ENCODE measurements at regions not wholly inside any gene's neighbourhood (a gene's known extent, or its start where the extent isn't known, plus 50 kb on each side); places are given as distances from the start of the nearest gene placed in this dataset.

GRCh38 chr9:126160067-126160853 lies 166.4 kb upstream of the MVB12B start:
- Histone ChIP-seq H3K14ac (ENCODE audit: insufficient read length) (no peak overlapping the region), H4K20me1 (replicated peaks in 1 of 2; ENCODE audit: control insufficient read depth in 1 of 2, insufficient read depth in 2 of 2, low read length in 2 of 2) (no peaks in the 10 kb centered on the region), H3K23me2 (ENCODE audit: low read depth, low read length) (no peaks in the 10 kb centered on the region), H2AFZ (ENCODE audit: low read length) (no peak overlapping the region), H3K4me2 (ENCODE audit: insufficient read depth in 1 of 2, low read depth in 2 of 2, low read length in 2 of 2) (no peak overlapping the region), H3K23ac (ENCODE audit: insufficient read length) (no peak overlapping the region), H2BK15ac (ENCODE audit: low read length) (no peak overlapping the region), H3K27me3 (replicated peaks in 1 of 4; ENCODE audit: control insufficient read depth in 3 of 4, extremely low read depth in 1 of 4, insufficient read depth in 3 of 4, low read length in 3 of 4) (peaks cover 0 to 2% (median 0%) of the 10 kb centered on the region in 4 experiments; a peak in 1 of 7 replicates), H3K4ac (replicated peaks; ENCODE audit: insufficient read length, low read depth, low read length) (no peak overlapping the region), H3K36me3 (ENCODE audit: control insufficient read depth in 2 of 4, insufficient read depth in 4 of 4, low read length in 3 of 4) (no peaks in the 10 kb centered on the region), H3K9ac (replicated peaks in 1 of 4; ENCODE audit: extremely low read depth in 1 of 4, low read depth in 3 of 4, low read length in 3 of 4) (no peak overlapping the region), H4K8ac (ENCODE audit: extremely low read depth, insufficient read depth, low read length) (peak overlapping the region; percentile 63; the same call in 1 of the 2 replicates), H3K27ac (ENCODE audit: low read depth, low read length) (no peak overlapping the region), H2AK5ac (ENCODE audit: low read depth, low read length) (no peak overlapping the region), H2BK20ac (ENCODE audit: low read length) (no peak overlapping the region), H2BK12ac (ENCODE audit: low read depth, low read length) (no peak overlapping the region), H3K79me2 (ENCODE audit: control insufficient read depth in 1 of 2, insufficient read depth in 2 of 2, low read length in 2 of 2) (no peaks in the 10 kb centered on the region), H3K9me3 (ENCODE audit: insufficient read depth in 2 of 2, low read depth in 1 of 2, low read length in 1 of 2) (no peaks in the 10 kb centered on the region), H2BK120ac (replicated peaks; ENCODE audit: low read depth, low read length) (no peak overlapping the region), H4K91ac (replicated peaks; ENCODE audit: insufficient read length, low read length) (no peak overlapping the region), H3K56ac (replicated peaks; ENCODE audit: insufficient read length, low read depth, low read length) (no peak overlapping the region), H3K4me3 (ENCODE audit: extremely low read depth in 1 of 4, insufficient read depth in 2 of 4, low read depth in 3 of 4, low read length in 4 of 4) (no peak overlapping the region), H4K5ac (ENCODE audit: insufficient read length, low read depth, low read length) (no peak overlapping the region), H2BK5ac (ENCODE audit: low read depth, low read length) (no peak overlapping the region), H3K4me1 (replicated peaks in 1 of 4; ENCODE audit: control insufficient read depth in 3 of 4, insufficient read depth in 4 of 4, low read length in 3 of 4) (peaks cover 0 to 15% (median 0%) of the 10 kb centered on the region in 4 experiments; a peak in 2 of 7 replicates), H3K18ac (ENCODE audit: extremely low read depth, low read length) (no peak overlapping the region), H3K79me1 (ENCODE audit: low read depth, low read length) (peaks cover 2% of the 10 kb centered on the region; the same call in 1 of the 2 replicates)
- DNase-seq (ENCODE audit: low read depth in 1 of 2, low spot score in 2 of 2) (no peak), FAIRE-seq (no peak)
- ChIA-PET POLR2A (ENCODE audit: partially characterized antibody) (no interaction called here), CTCF (ENCODE audit: partially characterized antibody) (interaction anchor here (0.6 to 1.3 kb wide), 4 partner anchors 12 to 81 kb away, joined by 3 read pairs; no protein-coding TSS in a partner anchor)
- 83% methylated on average over 10 of the region's 10 CpGs; no CpG with 5 or more reads in 1 of the 2 experiments for WGBS, 2 experiments (ENCODE audit: extremely low coverage in 1 of 2, insufficient coverage in 1 of 2, insufficient read length in 1 of 2, insufficient replicate concordance in 2 of 2, low coverage in 1 of 2, low lambda C conversion rate in 2 of 2, missing lambda C conversion rate in 1 of 2)
- TF ChIP-seq SUZ12 (IDR thresholded peaks at IDR 0.05; ENCODE audit: low read length) (no peak), GABPA (IDR thresholded peaks at IDR 0.05; ENCODE audit: borderline replicate concordance, insufficient read depth, low read length) (no peak), JUND (IDR thresholded peaks at IDR 0.05; ENCODE audit: low read length) (no peak), JUN (IDR thresholded peaks at IDR 0.05; ENCODE audit: low read depth, low read length) (no peak), ZNF274 (IDR thresholded peaks at IDR 0.05; ENCODE audit: borderline replicate concordance, extremely low read depth, low read length) (no peak), SIRT6 (IDR thresholded peaks at IDR 0.05; ENCODE audit: low read length) (no peak), BCL11A (IDR thresholded peaks at IDR 0.05; ENCODE audit: low read depth in 2 of 2, low read length in 2 of 2) (no peak), RAD21 (IDR thresholded peaks at IDR 0.05 in 1 of 2, conservative IDR thresholded peaks at IDR 0.05 in 1 of 2; ENCODE audit: low read depth in 2 of 2, low read length in 2 of 2) (no peak), SIN3A (conservative IDR thresholded peaks at IDR 0.05 in 1 of 2, IDR thresholded peaks at IDR 0.05 in 1 of 2; ENCODE audit: low read depth in 1 of 2, low read length in 2 of 2) (no peak), SRF (IDR thresholded peaks at IDR 0.05; ENCODE audit: low read depth, low read length) (no peak), BACH1 (IDR thresholded peaks at IDR 0.05; ENCODE audit: low read length) (no peak), CTBP2 (IDR thresholded peaks at IDR 0.05; ENCODE audit: borderline replicate concordance, insufficient read depth, insufficient read length, low read length) (no peak)
